CD4-positive, alpha-beta memory T cell (primary cell): ENCODE measurements at regions not wholly inside any gene's neighbourhood (a gene's known extent, or its start where the extent isn't known, plus 50 kb on each side); places are given as distances from the start of the nearest gene placed in this dataset.

Experiments used
- CTCF ChIA-PET: fragments of 350-600 bp; sonication (Branson Sonifier 250); formaldehyde crosslinking; loops from one replicate; lab custom pipeline; 2021; ENCODE audit warnings: inconsistent platforms; ENCODE audit not compliant: partially characterized antibody; lab: Charles Lee
- POLR2A ChIA-PET: fragments of 350-600 bp; sonication (Branson Sonifier 250); formaldehyde crosslinking; loops from one replicate; lab custom pipeline; 2021; ENCODE audit not compliant: partially characterized antibody; lab: Charles Lee
- DNase-seq, 5 donors: peaks; one replicate each; pipeline versions ENCODE4 v3.0.0 to v3.0.0-alpha.2; 2020 to 2022; ENCODE audit warnings: mixed read lengths in 1 of 5
- H3K27ac ChIP-seq: one replicate; pipeline ENCODE4 v1.7.0; 2013; ENCODE audit warnings: low read depth, low read length
- H3K27me3 ChIP-seq: 2 replicates; pipeline ENCODE4 v1.7.0; 2013; ENCODE audit warnings: mild to moderate bottlenecking, low read length, moderate library complexity; ENCODE audit not compliant: insufficient read depth
- H3K36me3 ChIP-seq: 2 replicates; pipeline ENCODE4 v1.7.0; 2013; ENCODE audit warnings: mild to moderate bottlenecking, low read length, moderate library complexity; ENCODE audit not compliant: insufficient read depth
- H3K4me1 ChIP-seq: 2 replicates; pipeline ENCODE4 v1.7.0; 2013; ENCODE audit warnings: mild to moderate bottlenecking, low read length, moderate library complexity; ENCODE audit not compliant: insufficient read depth
- H3K4me3 ChIP-seq, 2 donors: one replicate each; pipeline ENCODE4 v1.7.0; 2013; ENCODE audit warnings: low read length in 2 of 2, mild to moderate bottlenecking in 1 of 2
- H3K9me3 ChIP-seq, 2 donors: one replicate each; pipeline ENCODE4 v1.7.0; 2013; ENCODE audit warnings: low read length in 2 of 2, control low read depth in 1 of 2; ENCODE audit not compliant: control insufficient read depth in 1 of 2
- H3K27ac Mint-ChIP-seq, 7 donors: one replicate each; pipeline ENCODE4 v1.8.0; 2020 to 2021; ENCODE audit warnings: mixed read lengths in 7 of 7, mild to moderate bottlenecking in 6 of 7, inconsistent platforms in 3 of 7, moderate library complexity in 3 of 7
- H3K27me3 Mint-ChIP-seq, 2 donors: one replicate each; pipeline ENCODE4 v1.8.0; 2020 to 2021; ENCODE audit warnings: mixed read lengths in 2 of 2
- H3K36me3 Mint-ChIP-seq, 2 donors: one replicate each; pipeline ENCODE4 v1.8.0; 2020 to 2021; ENCODE audit warnings: mixed read lengths in 2 of 2, inconsistent platforms in 1 of 2, mild to moderate bottlenecking in 1 of 2
- H3K4me1 Mint-ChIP-seq, 4 donors: one replicate each; pipeline ENCODE4 v1.8.0; 2020 to 2021; ENCODE audit warnings: mixed read lengths in 4 of 4, mild to moderate bottlenecking in 1 of 4
- H3K4me3 Mint-ChIP-seq, 8 donors: one replicate each; pipeline ENCODE4 v1.8.0; 2020 to 2021; ENCODE audit warnings: mixed read lengths in 8 of 8, mild to moderate bottlenecking in 7 of 8, moderate library complexity in 6 of 8, inconsistent platforms in 3 of 8
- H3K9me3 Mint-ChIP-seq, 8 donors: one replicate each; pipeline ENCODE4 v1.8.0; 2020 to 2021; ENCODE audit warnings: mixed read lengths in 8 of 8, mild to moderate bottlenecking in 5 of 8, inconsistent platforms in 3 of 8, moderate library complexity in 1 of 8
- intact Hi-C: fragments of 100-400 bp; cut with micrococcal nuclease; formaldehyde crosslinking; loops from one replicate; pipeline ENCODE4 v1.15.1; 2023

DNA sequence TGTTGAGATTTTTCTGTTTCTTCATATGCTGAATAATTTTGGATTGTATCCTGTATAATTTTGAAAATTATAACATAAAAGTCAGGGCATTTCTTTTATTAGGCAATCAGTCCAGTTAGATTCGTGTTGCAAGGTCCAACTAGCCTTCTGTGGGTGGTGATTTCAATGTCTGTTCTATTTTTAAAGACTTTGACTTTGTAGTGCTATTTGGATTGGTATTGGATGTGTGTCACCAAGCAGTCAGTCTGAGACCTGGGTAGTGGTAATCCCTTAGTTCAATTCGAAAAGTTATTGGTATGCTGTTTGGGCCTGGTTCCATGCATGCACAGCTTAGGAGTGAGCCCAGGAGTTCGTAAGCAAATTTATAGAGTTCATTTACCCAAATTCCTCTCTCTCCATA is 82.2 kb downstream of the EPDR1 start:
- ChIA-PET CTCF (no interaction called here), POLR2A (no interaction called here)
- DNase-seq = no peak
- Histone ChIP-seq H3K27ac (no peak overlapping the region), H3K4me1 (no peaks in the 10 kb centered on the region), H3K27me3 (no peaks in the 10 kb centered on the region), H3K9me3 (no peaks in the 10 kb centered on the region), H3K36me3 (no peaks in the 10 kb centered on the region), H3K4me3 (no peak overlapping the region)
- Mint-ChIP-seq H3K9me3 (peaks cover 0 to 6% (median 0%) of the 10 kb centered on the region in 8 donors), H3K4me3 (no peak overlapping the region), H3K36me3 (no peaks in the 10 kb centered on the region), H3K27ac (no peak overlapping the region), H3K4me1 (no peaks in the 10 kb centered on the region), H3K27me3 (peaks cover 8 to 9% of the 10 kb centered on the region in 2 donors)
- intact Hi-C loops = no loop called here

DNA sequence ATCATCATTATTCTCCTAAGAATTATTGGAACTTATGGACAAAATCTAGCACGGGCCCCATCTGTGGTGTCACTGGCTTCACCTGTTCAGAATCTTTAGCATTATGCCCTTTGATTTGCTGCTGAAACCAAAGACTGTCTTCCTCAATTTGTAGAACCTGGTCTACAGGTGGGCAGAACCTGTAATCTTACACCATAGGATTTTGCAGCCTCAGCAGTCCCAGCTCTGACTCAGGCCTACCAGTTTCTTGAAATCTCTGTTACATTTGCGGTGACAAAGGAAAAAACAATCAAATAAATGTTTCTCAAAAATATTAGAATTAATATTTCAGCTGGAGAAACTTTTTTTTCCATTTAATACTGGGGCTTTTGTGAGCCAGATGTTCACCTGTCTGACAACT is 86.1 kb downstream of the EPDR1 start:
- Mint-ChIP-seq H3K4me3 (no peak overlapping the region), H3K9me3 (peaks cover 0 to 10% (median 6%) of the 10 kb centered on the region in 8 donors), H3K27ac (no peak overlapping the region), H3K4me1 (no peaks in the 10 kb centered on the region), H3K36me3 (no peaks in the 10 kb centered on the region), H3K27me3 (peaks cover 8 to 9% of the 10 kb centered on the region in 2 donors)
- CTCF ChIA-PET = no interaction called here
- no peaks in the 10 kb centered on the region for H3K4me1 ChIP-seq
- no peak for DNase-seq
- intact Hi-C loops = no loop called here
- POLR2A ChIA-PET = no interaction called here
- H3K27ac ChIP-seq = no peak overlapping the region
- no peak overlapping the region for H3K4me3 ChIP-seq
- H3K9me3 ChIP-seq = no peaks in the 10 kb centered on the region
- no peaks in the 10 kb centered on the region for H3K27me3 ChIP-seq
- H3K36me3 ChIP-seq = no peaks in the 10 kb centered on the region

- H3K9me3 ChIP-seq = no peaks in the 10 kb centered on the region
- POLR2A ChIA-PET = no interaction called here
- intact Hi-C loops = no loop called here
- no peak overlapping the region for H3K4me3 Mint-ChIP-seq
- H3K27me3 ChIP-seq = no peaks in the 10 kb centered on the region
- no peak overlapping the region for H3K4me3 ChIP-seq
- no peaks in the 10 kb centered on the region for H3K36me3 ChIP-seq
- H3K27ac ChIP-seq = no peak overlapping the region
- no peaks in the 10 kb centered on the region for H3K36me3 Mint-ChIP-seq
- CTCF ChIA-PET = no interaction called here
- H3K27me3 Mint-ChIP-seq = peaks cover 8 to 9% of the 10 kb centered on the region in 2 donors
- no peak for DNase-seq
- H3K27ac Mint-ChIP-seq = no peak overlapping the region
- no peaks in the 10 kb centered on the region for H3K4me1 ChIP-seq
- no peaks in the 10 kb centered on the region for H3K4me1 Mint-ChIP-seq
- H3K9me3 Mint-ChIP-seq = peaks cover 0 to 10% (median 6%) of the 10 kb centered on the region in 8 donors
Observed at GRCh38 chr7:38007096-38007495, 86.7 kb downstream of the EPDR1 start.

GRCh38 chr7:38013246-38013645 is 92.8 kb downstream of the EPDR1 start:
- no peaks in the 10 kb centered on the region for H3K36me3 Mint-ChIP-seq
- no peak overlapping the region for H3K4me3 Mint-ChIP-seq
- H3K27ac Mint-ChIP-seq = no peak overlapping the region
- intact Hi-C loops = no loop called here
- Histone ChIP-seq H3K9me3 (no peaks in the 10 kb centered on the region), H3K27me3 (no peaks in the 10 kb centered on the region), H3K27ac (no peak overlapping the region), H3K4me1 (no peaks in the 10 kb centered on the region), H3K4me3 (no peak overlapping the region), H3K36me3 (no peaks in the 10 kb centered on the region)
- ChIA-PET CTCF (no interaction called here), POLR2A (no interaction called here)
- H3K4me1 Mint-ChIP-seq = no peaks in the 10 kb centered on the region
- DNase-seq = no peak
- peaks cover 0 to 10% (median 6%) of the 10 kb centered on the region in 8 donors for H3K9me3 Mint-ChIP-seq
- peaks cover 4 to 7% of the 10 kb centered on the region in 2 donors for H3K27me3 Mint-ChIP-seq

DNA sequence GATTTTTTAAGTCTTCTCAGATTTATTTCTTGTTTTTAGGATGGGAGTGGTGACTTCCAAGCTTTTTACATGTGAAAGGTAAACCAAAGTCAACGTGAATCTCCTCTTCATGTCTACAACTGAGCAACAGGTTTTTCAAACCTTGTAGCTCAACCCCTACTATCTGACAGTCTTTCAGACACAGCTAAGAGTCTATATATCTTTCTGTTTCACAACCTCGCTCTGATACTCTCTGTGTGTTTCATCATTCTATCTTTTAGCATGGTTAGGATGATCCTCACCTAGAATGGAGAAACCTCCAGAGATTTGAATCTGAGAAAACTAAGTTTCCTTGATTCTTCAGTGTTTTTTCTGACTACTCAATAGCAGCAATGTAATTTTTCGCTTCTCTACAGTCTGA is 96.1 kb downstream of the EPDR1 start:
- no peaks in the 10 kb centered on the region for H3K4me1 Mint-ChIP-seq
- POLR2A ChIA-PET = no interaction called here
- DNase-seq = no peak
- no peaks in the 10 kb centered on the region for H3K36me3 Mint-ChIP-seq
- Histone ChIP-seq H3K9me3 (no peaks in the 10 kb centered on the region), H3K36me3 (no peaks in the 10 kb centered on the region), H3K27me3 (no peaks in the 10 kb centered on the region), H3K4me1 (no peaks in the 10 kb centered on the region), H3K27ac (no peak overlapping the region), H3K4me3 (no peak overlapping the region)
- H3K27ac Mint-ChIP-seq = no peak overlapping the region
- CTCF ChIA-PET = no interaction called here
- H3K27me3 Mint-ChIP-seq = peaks cover 4 to 7% of the 10 kb centered on the region in 2 donors
- H3K4me3 Mint-ChIP-seq = no peak overlapping the region
- H3K9me3 Mint-ChIP-seq = peaks cover 0 to 2% (median 0%) of the 10 kb centered on the region in 8 donors
- intact Hi-C loops = no loop called here

DNA sequence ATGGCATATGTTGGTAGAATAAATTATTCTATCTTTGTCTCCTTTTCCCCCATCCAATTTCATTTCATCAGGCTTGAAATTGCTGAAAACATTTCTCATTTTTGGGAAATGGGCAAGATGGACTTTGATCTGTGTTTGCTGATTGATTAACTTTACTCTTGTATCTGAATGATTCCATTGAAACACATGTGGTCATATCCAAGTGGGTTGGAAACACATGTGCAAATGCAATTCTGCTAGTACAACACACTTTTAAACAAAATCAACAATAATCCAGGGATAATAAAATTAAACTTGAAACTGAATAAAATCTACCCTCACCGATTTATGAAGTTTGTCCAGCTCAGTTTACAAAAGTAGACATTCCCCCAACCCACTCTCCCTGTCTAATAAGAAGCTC is 96.9 kb downstream of the EPDR1 start:
- Histone ChIP-seq H3K9me3 (no peaks in the 10 kb centered on the region), H3K27ac (no peak overlapping the region), H3K36me3 (no peaks in the 10 kb centered on the region), H3K4me1 (no peaks in the 10 kb centered on the region), H3K4me3 (no peak overlapping the region), H3K27me3 (no peaks in the 10 kb centered on the region)
- intact Hi-C loops = no loop called here
- no peak for DNase-seq
- Mint-ChIP-seq H3K36me3 (no peaks in the 10 kb centered on the region), H3K4me3 (no peak overlapping the region), H3K4me1 (no peaks in the 10 kb centered on the region), H3K27ac (no peak overlapping the region), H3K9me3 (peaks cover 0 to 2% (median 0%) of the 10 kb centered on the region in 8 donors), H3K27me3 (peaks cover 7 to 9% of the 10 kb centered on the region in 2 donors)
- POLR2A ChIA-PET = no interaction called here
- CTCF ChIA-PET = no interaction called here

DNA sequence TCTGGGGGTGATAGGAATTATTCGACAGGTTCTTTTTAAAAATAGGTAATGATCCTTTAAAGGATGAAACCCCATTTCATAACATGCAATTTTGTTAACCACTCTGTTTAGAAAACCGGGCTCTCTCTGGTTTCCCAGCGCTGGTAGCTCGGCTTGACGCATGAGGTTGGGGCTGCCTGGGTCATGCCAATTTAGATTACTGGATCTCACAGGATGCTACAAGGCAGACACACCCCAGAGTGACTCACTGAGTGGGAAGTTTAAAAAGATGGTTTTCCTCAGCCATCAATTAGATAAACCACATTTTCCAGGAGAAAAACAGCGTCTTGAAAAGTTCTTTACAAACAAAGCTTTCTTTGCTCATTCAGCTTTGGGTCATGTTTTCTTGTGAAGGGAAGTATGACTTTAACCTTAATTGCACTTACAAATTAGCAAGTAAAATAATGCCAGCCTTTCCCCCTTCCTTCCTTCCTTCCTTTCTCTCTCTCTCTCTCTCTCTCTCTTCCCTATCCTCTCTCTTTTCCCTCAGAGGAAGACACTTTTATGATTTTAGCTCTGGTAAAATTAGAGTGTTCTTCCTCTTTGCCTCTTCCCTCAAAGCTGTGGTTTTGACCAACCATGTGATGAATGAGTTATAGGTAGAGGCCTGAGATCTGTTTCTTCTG is 99.8 kb downstream of the EPDR1 start:
- intact Hi-C loops = no loop called here
- Histone ChIP-seq H3K27me3 (no peaks in the 10 kb centered on the region), H3K36me3 (no peaks in the 10 kb centered on the region), H3K4me3 (no peak overlapping the region), H3K27ac (no peak overlapping the region), H3K9me3 (no peaks in the 10 kb centered on the region), H3K4me1 (no peaks in the 10 kb centered on the region)
- Mint-ChIP-seq H3K4me1 (no peaks in the 10 kb centered on the region), H3K36me3 (no peaks in the 10 kb centered on the region), H3K4me3 (no peak overlapping the region), H3K9me3 (no peaks in the 10 kb centered on the region), H3K27me3 (peaks cover 9% of the 10 kb centered on the region in 2 donors), H3K27ac (no peak overlapping the region)
- CTCF ChIA-PET = no interaction called here
- POLR2A ChIA-PET = no interaction called here
- no peak for DNase-seq
